RWPE1 (cell line): ENCODE measurements at regions not wholly inside any gene's neighbourhood (a gene's known extent, or its start where the extent isn't known, plus 50 kb on each side); places are given as distances from the start of the nearest gene placed in this dataset.

Experiments
- CTCF ChIA-PET: fragments of 350-600 bp; sonication (Branson Sonifier 250); formaldehyde crosslinking; extraction: SDS; loops from one replicate; lab custom pipeline; 2021; lab: Yijun Ruan, JAX
- POLR2A ChIA-PET: fragments of 400-600 bp; formaldehyde crosslinking; extraction: SDS; loops from one replicate; lab custom pipeline; 2020; ENCODE audit warnings: antibody characterized with exemption; ENCODE audit not compliant: low non-redundant PET; lab: Yijun Ruan, JAX
- DNase-seq: peaks from one replicate; pipeline ENCODE4 v3.0.0; 2012; ENCODE audit warnings: low spot score
- H3K27ac ChIP-seq: fragments of 450-650 bp; 2 replicates; pipeline ENCODE4 v1.5.1; 2017
- TF ChIP-seq, protein P1 (sequence below): fragments of 450-650 bp; conservative IDR thresholded peaks from 2 replicates; pipeline ENCODE4 v1.5.1; 2017; ENCODE audit warnings: low read depth, mild to moderate bottlenecking

DNA sequence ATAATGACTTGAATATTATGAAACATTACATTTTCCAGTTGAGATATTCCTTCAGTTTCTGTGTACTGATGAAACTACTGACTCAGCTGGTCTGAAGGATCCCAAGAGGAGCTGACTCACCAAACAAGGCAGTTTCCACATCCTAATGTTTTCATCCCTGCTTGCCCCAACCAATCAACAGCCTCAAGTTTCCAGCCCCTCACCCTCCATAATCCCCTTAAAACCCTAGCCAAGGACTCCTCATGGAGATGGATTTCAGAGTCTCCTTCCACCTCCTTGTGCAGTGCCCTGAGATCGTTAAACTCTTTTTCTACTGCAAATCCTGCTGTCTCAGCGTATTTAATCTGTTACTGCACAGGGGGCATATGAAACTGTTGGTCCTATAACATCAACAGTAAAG is 83.1 kb upstream of the HAO2 start:
- TF ChIP-seq, protein P1, sequence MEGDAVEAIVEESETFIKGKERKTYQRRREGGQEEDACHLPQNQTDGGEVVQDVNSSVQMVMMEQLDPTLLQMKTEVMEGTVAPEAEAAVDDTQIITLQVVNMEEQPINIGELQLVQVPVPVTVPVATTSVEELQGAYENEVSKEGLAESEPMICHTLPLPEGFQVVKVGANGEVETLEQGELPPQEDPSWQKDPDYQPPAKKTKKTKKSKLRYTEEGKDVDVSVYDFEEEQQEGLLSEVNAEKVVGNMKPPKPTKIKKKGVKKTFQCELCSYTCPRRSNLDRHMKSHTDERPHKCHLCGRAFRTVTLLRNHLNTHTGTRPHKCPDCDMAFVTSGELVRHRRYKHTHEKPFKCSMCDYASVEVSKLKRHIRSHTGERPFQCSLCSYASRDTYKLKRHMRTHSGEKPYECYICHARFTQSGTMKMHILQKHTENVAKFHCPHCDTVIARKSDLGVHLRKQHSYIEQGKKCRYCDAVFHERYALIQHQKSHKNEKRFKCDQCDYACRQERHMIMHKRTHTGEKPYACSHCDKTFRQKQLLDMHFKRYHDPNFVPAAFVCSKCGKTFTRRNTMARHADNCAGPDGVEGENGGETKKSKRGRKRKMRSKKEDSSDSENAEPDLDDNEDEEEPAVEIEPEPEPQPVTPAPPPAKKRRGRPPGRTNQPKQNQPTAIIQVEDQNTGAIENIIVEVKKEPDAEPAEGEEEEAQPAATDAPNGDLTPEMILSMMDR, result no peak
- no peak overlapping the region for H3K27ac ChIP-seq
- CTCF ChIA-PET, result interaction anchor here (0.6 kb wide), 1 partner anchor 42 kb away, joined by 4 read pairs; no protein-coding TSS in a partner anchor
- peak; percentile 33 for DNase-seq
- POLR2A ChIA-PET, result no interaction called here

- CTCF ChIA-PET, result no interaction called here
- peak; percentile 35 for DNase-seq
- H3K27ac ChIP-seq, result no peak overlapping the region
- TF ChIP-seq, protein P1, result peak; percentile 19; the same call in 1 of the 2 replicates
- POLR2A ChIA-PET, result no interaction called here
Measured at GRCh38 chr1:119286587-119287181, 81.9 kb upstream of the HAO2 start.

DNA sequence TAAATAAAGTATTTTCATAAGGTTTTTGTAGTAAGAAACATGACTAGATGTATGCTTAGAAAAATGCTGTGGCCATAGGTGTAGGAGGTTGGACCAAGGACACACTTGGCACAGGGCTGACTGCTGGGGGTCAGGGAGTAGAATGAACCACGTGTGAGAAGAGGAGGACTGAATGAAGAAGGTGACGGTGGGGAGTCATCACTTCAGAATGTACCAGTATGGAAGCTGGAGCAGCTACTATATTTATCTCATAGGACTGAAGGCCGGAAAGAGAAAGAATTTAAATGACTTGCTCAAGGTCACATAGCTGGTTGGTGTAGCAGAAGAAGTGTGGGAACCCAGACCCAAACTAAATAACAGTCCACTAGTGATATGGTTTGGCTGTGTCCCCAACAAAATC is 79.8 kb upstream of the HAO2 start:
- CTCF ChIA-PET, result no interaction called here
- POLR2A ChIA-PET, result no interaction called here
- no peak overlapping the region for H3K27ac ChIP-seq
- DNase-seq, result no peak
- TF ChIP-seq, protein P1, result no peak

DNA sequence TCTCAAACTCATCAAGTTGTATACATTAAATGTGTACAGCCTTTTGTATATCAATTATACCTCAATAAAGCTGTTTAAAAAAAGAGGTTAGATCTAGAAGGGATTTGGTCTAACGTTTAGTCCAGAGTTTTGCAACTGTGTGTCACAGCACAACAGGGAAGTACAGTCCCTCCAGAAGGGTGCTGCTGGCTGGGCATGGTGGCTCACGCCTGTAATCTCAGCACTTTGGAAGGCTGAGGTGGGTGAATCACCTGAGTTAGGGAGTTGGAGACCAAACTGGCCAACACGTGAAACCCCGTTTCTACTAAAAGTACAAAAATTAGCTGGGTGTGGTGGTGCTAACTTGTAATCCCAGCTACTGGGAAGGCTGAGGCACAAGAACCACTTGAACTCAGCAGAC is 78.3 kb upstream of the HAO2 start:
- no peak overlapping the region for H3K27ac ChIP-seq
- POLR2A ChIA-PET, result no interaction called here
- TF ChIP-seq, protein P1, result no peak
- no peak for DNase-seq
- CTCF ChIA-PET, result no interaction called here

DNA sequence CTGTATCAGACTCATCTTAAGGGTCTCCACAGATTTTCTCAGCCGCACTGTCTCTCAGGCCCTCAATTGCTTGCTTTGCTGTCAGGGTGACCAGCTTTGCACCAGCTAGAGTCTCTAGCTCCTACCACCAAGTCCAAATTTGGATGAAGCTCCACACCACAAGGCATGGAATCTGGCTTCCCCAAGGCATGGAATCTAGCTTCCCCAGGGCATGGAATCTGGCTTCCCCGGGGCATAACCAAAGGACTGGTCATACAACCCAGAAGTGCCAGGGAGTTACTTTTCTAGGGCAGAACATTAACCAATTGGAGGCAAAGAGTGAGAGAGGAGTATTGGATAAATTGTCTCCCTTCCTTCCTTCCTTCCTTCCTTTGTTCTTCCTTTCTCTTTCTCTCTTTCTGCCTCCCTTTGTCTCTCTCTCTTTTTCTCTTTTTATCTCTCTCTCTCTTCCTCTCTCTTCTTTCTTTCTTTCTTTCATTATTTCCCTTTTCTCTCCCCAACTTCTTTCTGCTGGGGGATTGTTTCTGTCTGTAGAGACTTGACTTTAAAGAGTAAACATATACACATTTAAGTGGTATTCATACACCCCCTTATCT is 76.9 kb upstream of the HAO2 start:
- no peak for DNase-seq
- ChIA-PET CTCF (interaction anchor here (0.7 kb wide), 1 partner anchor 1237 kb away, joined by 4 read pairs; no protein-coding TSS in a partner anchor), POLR2A (no interaction called here)
- no peak overlapping the region for H3K27ac ChIP-seq
- TF ChIP-seq, protein P1, result no peak

- H3K27ac ChIP-seq, result no peak overlapping the region
- TF ChIP-seq, protein P1, result no peak
- POLR2A ChIA-PET, result no interaction called here
- no peak for DNase-seq
- CTCF ChIA-PET, result interaction anchor here (0.5 to 0.6 kb wide), 2 partner anchors 55 to 84 kb away, joined by 3 to 5 read pairs; no protein-coding TSS in a partner anchor
Measured at GRCh38 chr1:119293797-119294196, 74.8 kb upstream of the HAO2 start.
